H9 (cell line): ENCODE measurements at regions not wholly inside any gene's neighbourhood (a gene's known extent, or its start where the extent isn't known, plus 50 kb on each side); places are given as distances from the start of the nearest gene placed in this dataset.

ENCODE experiments used
- DNase-seq: peaks from one replicate; pipeline ENCODE4 v3.0.0-alpha.2; 2017
- H2AFZ ChIP-seq: one replicate; pipeline ENCODE4 v1.6.1; 2013; ENCODE audit warnings: mild to moderate bottlenecking, low read length, control low read depth, moderate library complexity
- H2AK5ac ChIP-seq: 2 replicates; pipeline ENCODE4 v1.6.1; 2013; ENCODE audit warnings: low read length, control low read depth, mixed read lengths; ENCODE audit not compliant: insufficient read length
- H2BK120ac ChIP-seq: one replicate; pipeline ENCODE4 v1.6.1; 2013; ENCODE audit warnings: low read depth, mild to moderate bottlenecking, low read length, control low read depth, inconsistent platforms; ENCODE audit not compliant: poor library complexity, severe bottlenecking
- H2BK12ac ChIP-seq: 2 replicates; pipeline ENCODE4 v1.6.1; 2013; ENCODE audit warnings: low read length, control low read depth, mixed read lengths, low read depth; ENCODE audit not compliant: insufficient read length
- H2BK15ac ChIP-seq: 2 replicates; pipeline ENCODE4 v1.6.1; 2013; ENCODE audit warnings: low read depth, low read length, control low read depth
- H2BK20ac ChIP-seq: one replicate; pipeline ENCODE4 v1.6.1; 2013; ENCODE audit warnings: low read depth, mild to moderate bottlenecking, low read length, control low read depth, inconsistent platforms; ENCODE audit not compliant: poor library complexity, severe bottlenecking
- H2BK5ac ChIP-seq: 2 replicates; pipeline ENCODE4 v1.6.1; 2013; ENCODE audit warnings: low read length, control low read depth, mixed read lengths; ENCODE audit not compliant: insufficient read length
- H3K14ac ChIP-seq: 2 replicates; pipeline ENCODE4 v1.6.1; 2013; ENCODE audit warnings: low read length, control low read depth; ENCODE audit not compliant: insufficient read depth
- H3K18ac ChIP-seq: 2 replicates; pipeline ENCODE4 v1.6.1; 2013; ENCODE audit warnings: low read depth, mild to moderate bottlenecking, mixed read lengths, low read length, control low read depth; ENCODE audit not compliant: insufficient read length
- H3K23ac ChIP-seq: 2 replicates; pipeline ENCODE4 v1.6.1; 2013; ENCODE audit warnings: low read length, control low read depth, mixed read lengths, low read depth; ENCODE audit not compliant: insufficient read length
- H3K23me2 ChIP-seq: 2 replicates; pipeline ENCODE4 v1.6.1; 2013; ENCODE audit warnings: low read depth, mild to moderate bottlenecking, mixed read lengths, low read length, control low read depth; ENCODE audit not compliant: insufficient read length, poor library complexity, severe bottlenecking
- H3K27ac ChIP-seq: 2 replicates; pipeline ENCODE4 v1.5.1; 2013; ENCODE audit warnings: low read length, control low read depth, mixed read lengths, low read depth; ENCODE audit not compliant: insufficient read length
- H3K27me3 ChIP-seq: 2 replicates; pipeline ENCODE4 v1.6.1; 2013; ENCODE audit warnings: low read length, control low read depth, inconsistent platforms; ENCODE audit not compliant: insufficient read depth
- H3K4ac ChIP-seq: 2 replicates; pipeline ENCODE4 v1.6.1; 2013; ENCODE audit warnings: low read depth, mild to moderate bottlenecking, control low read depth, inconsistent platforms, low read length, moderate library complexity
- H3K4me1 ChIP-seq: 2 replicates; pipeline ENCODE4 v1.6.1; 2013; ENCODE audit warnings: low read length, control low read depth, inconsistent platforms; ENCODE audit not compliant: insufficient read depth
- H3K4me2 ChIP-seq: 2 replicates; pipeline ENCODE4 v1.6.1; 2013; ENCODE audit warnings: low read length, control low read depth, mixed read lengths; ENCODE audit not compliant: insufficient read length, insufficient read depth
- H3K56ac ChIP-seq: 2 replicates; pipeline ENCODE4 v1.6.1; 2013; ENCODE audit warnings: low read depth, mild to moderate bottlenecking, mixed read lengths, low read length, control low read depth; ENCODE audit not compliant: insufficient read length
- H3K79me1 ChIP-seq: 2 replicates; pipeline ENCODE4 v1.6.1; 2013; ENCODE audit warnings: low read depth, mild to moderate bottlenecking, moderate library complexity, low read length, control low read depth, inconsistent platforms; ENCODE audit not compliant: insufficient read depth, poor library complexity, severe bottlenecking
- H3K79me2 ChIP-seq: 2 replicates; pipeline ENCODE4 v1.6.1; 2013; ENCODE audit warnings: low read length, control low read depth, inconsistent platforms; ENCODE audit not compliant: insufficient read depth
- H3K9ac ChIP-seq: 2 replicates; pipeline ENCODE4 v1.6.1; 2013; ENCODE audit warnings: low read length, control low read depth, mixed read lengths; ENCODE audit not compliant: insufficient read length; ENCODE audit errors: extremely low read depth
- H3K9me3 ChIP-seq: one replicate; pipeline ENCODE4 v1.6.1; 2013; ENCODE audit warnings: low read depth, low read length, inconsistent platforms; ENCODE audit not compliant: control insufficient read depth
- H3T11ph ChIP-seq: one replicate; pipeline ENCODE4 v1.6.1; 2013; ENCODE audit warnings: mild to moderate bottlenecking, low read length, control low read depth, inconsistent platforms
- H4K20me1 ChIP-seq: one replicate; pipeline ENCODE4 v1.6.1; 2013; ENCODE audit not compliant: control insufficient read depth, insufficient read length, insufficient read depth
- H4K5ac ChIP-seq: 2 replicates; pipeline ENCODE4 v1.6.1; 2013; ENCODE audit warnings: low read depth, mild to moderate bottlenecking, mixed read lengths, low read length, control low read depth; ENCODE audit not compliant: insufficient read length
- H4K8ac ChIP-seq: replicated peaks from 2 replicates; pipeline ENCODE4 v1.6.1; 2013; ENCODE audit warnings: low read length, control low read depth, mixed read lengths, low read depth; ENCODE audit not compliant: insufficient read length
- H4K91ac ChIP-seq: 2 replicates; pipeline ENCODE4 v1.6.1; 2013; ENCODE audit warnings: low read depth, mild to moderate bottlenecking, moderate library complexity, mixed read lengths, low read length, control low read depth; ENCODE audit not compliant: insufficient read length
- H3K27ac Mint-ChIP-seq, 3 experiments: 2 replicates in 2 of 3; 3 replicates in 1 of 3; pipeline ENCODE4 v1.8.0; 2020 to 2021; ENCODE audit warnings: mixed read lengths in 3 of 3, mild to moderate bottlenecking in 1 of 3, moderate library complexity in 1 of 3
- H3K27me3 Mint-ChIP-seq: 2 replicates; pipeline ENCODE4 v1.8.0; 2021; ENCODE audit warnings: low read depth, mild to moderate bottlenecking, moderate library complexity, mixed read lengths
- H3K36me3 Mint-ChIP-seq, 3 experiments: 2 replicates in 2 of 3; 3 replicates in 1 of 3; pipeline ENCODE4 v1.8.0; 2020 to 2021; ENCODE audit warnings: low read depth in 3 of 3, mixed read lengths in 3 of 3; ENCODE audit not compliant: insufficient read depth in 1 of 3
- H3K4me1 Mint-ChIP-seq, 2 experiments: 2 replicates each; pipeline ENCODE4 v1.8.0; 2020; ENCODE audit warnings: mixed read lengths in 2 of 2
- H3K4me3 Mint-ChIP-seq, 2 experiments: 2 replicates in 1 of 2; 3 replicates in 1 of 2; pipeline ENCODE4 v1.8.0; 2020 to 2021; ENCODE audit warnings: mild to moderate bottlenecking in 2 of 2, mixed read lengths in 2 of 2, moderate library complexity in 1 of 2
- H3K9me3 Mint-ChIP-seq, 2 experiments: 2 replicates in 1 of 2; 3 replicates in 1 of 2; pipeline ENCODE4 v1.8.0; 2020; ENCODE audit warnings: mild to moderate bottlenecking in 2 of 2, mixed read lengths in 2 of 2, moderate library complexity in 1 of 2
- WGBS: extraction: QIAGEN DNeasy Blood & Tissue Kit; methylation state at CpG from one replicate; pipeline ENCODE4 v1.1.7; 2013; ENCODE audit warnings: missing lambda C conversion rate, low lambda C conversion rate, mixed read lengths; ENCODE audit not compliant: insufficient read length; ENCODE audit errors: extremely low coverage; 5-methylcytosine and 5-hydroxymethylcytosine counted together
- TF ChIP-seq, protein P1 (sequence below): fragments of 200-600 bp; sonication (generic); conservative IDR thresholded peaks from 3 replicates; pipeline ENCODE4 v1.8.0; 2021; ENCODE audit warnings: antibody characterized with exemption, mild to moderate bottlenecking

DNA sequence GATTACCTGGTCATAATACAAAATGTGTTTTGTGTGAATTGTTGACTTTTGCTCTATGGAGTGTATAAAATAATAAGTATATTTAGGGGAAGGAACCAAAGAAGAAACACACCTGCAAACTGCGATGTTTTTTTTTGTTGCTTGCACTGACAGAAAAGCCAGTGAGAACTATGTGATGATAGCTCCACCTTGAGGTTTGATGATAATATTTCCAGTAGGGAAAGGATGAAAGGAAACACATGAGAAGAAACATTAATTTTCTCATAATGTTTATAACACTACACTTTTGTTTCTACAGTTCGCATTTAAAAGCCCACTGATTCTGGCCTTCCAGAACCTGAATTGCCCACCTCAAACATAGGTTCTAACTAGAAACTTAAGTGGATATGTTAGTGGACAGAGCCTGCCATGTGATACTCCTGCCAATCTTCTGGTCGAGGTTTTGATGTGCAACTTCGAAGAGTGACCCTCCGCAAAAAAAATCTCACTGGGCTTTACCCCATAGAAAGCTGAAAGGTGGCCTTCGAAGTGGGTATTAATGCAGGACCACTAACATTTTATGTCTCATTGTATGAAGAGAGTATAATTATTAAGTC lies 476.4 kb upstream of the SPHKAP start:
- Histone ChIP-seq H3K79me1 (no peaks in the 10 kb centered on the region), H3K14ac (no peak overlapping the region), H4K20me1 (no peaks in the 10 kb centered on the region), H4K91ac (no peak overlapping the region), H3K79me2 (no peaks in the 10 kb centered on the region), H2BK120ac (no peak overlapping the region), H2BK15ac (no peak overlapping the region), H3K27me3 (no peaks in the 10 kb centered on the region), H2AK5ac (no peak overlapping the region), H3K23ac (no peak overlapping the region), H3K9ac (no peak overlapping the region), H3K56ac (no peak overlapping the region), H4K5ac (no peak overlapping the region), H3K4me1 (no peaks in the 10 kb centered on the region), H3K4me2 (no peak overlapping the region), H2BK5ac (no peak overlapping the region), H2BK12ac (no peak overlapping the region), H3K27ac (no peak overlapping the region), H3K23me2 (no peaks in the 10 kb centered on the region), H2BK20ac (no peak overlapping the region), H3K4ac (no peak overlapping the region), H3K18ac (no peak overlapping the region), H4K8ac (no peak overlapping the region), H2AFZ (no peak overlapping the region), H3K9me3 (no peaks in the 10 kb centered on the region), H3T11ph (no peak overlapping the region)
- Mint-ChIP-seq H3K4me3 (no peak overlapping the region), H3K27ac (no peak overlapping the region), H3K4me1 (no peaks in the 10 kb centered on the region), H3K9me3 (no peaks in the 10 kb centered on the region), H3K27me3 (no peaks in the 10 kb centered on the region), H3K36me3 (peaks cover 0 to 1% (median 0%) of the 10 kb centered on the region in 3 experiments; a peak in 1 of 7 replicates)
- no CpG with 5 or more reads among the region's 6 CpGs for WGBS
- TF ChIP-seq, protein P1, sequence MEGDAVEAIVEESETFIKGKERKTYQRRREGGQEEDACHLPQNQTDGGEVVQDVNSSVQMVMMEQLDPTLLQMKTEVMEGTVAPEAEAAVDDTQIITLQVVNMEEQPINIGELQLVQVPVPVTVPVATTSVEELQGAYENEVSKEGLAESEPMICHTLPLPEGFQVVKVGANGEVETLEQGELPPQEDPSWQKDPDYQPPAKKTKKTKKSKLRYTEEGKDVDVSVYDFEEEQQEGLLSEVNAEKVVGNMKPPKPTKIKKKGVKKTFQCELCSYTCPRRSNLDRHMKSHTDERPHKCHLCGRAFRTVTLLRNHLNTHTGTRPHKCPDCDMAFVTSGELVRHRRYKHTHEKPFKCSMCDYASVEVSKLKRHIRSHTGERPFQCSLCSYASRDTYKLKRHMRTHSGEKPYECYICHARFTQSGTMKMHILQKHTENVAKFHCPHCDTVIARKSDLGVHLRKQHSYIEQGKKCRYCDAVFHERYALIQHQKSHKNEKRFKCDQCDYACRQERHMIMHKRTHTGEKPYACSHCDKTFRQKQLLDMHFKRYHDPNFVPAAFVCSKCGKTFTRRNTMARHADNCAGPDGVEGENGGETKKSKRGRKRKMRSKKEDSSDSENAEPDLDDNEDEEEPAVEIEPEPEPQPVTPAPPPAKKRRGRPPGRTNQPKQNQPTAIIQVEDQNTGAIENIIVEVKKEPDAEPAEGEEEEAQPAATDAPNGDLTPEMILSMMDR = peak; percentile 75
- DNase-seq = no peak
